ENCODE measurements at regions not wholly inside any gene's neighbourhood (a gene's known extent, or its start where the extent isn't known, plus 50 kb on each side); places are given as distances from the start of the nearest gene placed in this dataset.

DNA sequence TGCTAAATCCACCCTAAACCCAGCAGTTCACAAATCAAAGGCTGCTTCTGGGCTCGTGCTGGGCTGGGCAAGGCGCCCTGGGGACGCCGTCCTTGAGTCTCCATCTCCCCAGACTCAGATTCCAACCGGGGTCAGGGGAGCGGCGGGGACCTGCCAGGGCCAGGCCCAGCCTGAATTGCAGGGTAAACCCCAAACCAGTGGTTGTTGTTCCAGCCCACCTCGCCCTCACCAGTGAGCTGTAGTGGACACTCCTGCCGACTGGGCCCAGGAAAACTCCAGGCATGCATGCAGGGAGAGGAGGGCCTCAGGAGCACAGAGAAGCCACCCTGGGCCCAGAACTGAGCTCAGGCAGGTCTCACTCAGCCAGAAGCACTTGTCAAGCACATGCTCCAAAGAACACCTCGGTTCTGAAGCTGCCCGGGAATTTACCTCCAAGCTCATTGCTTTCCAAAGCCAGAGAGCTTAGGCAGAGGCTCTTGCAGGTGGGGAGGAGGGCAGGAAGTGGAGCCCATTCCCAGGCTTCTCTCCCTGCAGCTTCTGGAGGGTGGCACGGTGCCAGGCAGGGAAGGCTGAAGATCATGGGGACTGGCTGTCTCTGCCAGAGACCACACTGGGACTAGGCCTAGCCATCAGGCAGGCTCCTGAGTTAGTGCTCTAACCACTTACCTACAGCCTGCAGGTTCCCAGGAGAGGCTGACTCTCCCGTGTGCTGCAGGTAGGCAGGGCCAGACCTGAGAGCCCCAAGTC lies 437.0 kb downstream of the MATN1 start:
- no peaks in the 10 kb centered on the region for H3K4me1 ChIP-seq (ENCODE audit: insufficient read depth)
- no peaks in the 10 kb centered on the region for H3K36me3 ChIP-seq
- no peaks in the 10 kb centered on the region for H3K9me3 ChIP-seq
- no peak overlapping the region for H3K27ac ChIP-seq
- intact Hi-C loops (cut with DNase I) = no loop called here
- TF ChIP-seq, protein P1, sequence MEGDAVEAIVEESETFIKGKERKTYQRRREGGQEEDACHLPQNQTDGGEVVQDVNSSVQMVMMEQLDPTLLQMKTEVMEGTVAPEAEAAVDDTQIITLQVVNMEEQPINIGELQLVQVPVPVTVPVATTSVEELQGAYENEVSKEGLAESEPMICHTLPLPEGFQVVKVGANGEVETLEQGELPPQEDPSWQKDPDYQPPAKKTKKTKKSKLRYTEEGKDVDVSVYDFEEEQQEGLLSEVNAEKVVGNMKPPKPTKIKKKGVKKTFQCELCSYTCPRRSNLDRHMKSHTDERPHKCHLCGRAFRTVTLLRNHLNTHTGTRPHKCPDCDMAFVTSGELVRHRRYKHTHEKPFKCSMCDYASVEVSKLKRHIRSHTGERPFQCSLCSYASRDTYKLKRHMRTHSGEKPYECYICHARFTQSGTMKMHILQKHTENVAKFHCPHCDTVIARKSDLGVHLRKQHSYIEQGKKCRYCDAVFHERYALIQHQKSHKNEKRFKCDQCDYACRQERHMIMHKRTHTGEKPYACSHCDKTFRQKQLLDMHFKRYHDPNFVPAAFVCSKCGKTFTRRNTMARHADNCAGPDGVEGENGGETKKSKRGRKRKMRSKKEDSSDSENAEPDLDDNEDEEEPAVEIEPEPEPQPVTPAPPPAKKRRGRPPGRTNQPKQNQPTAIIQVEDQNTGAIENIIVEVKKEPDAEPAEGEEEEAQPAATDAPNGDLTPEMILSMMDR (IDR thresholded peaks at IDR 0.05) = no peak
- no peak for TF ChIP-seq EP300 (IDR thresholded peaks at IDR 0.05)
- TF ChIP-seq POLR2A (IDR thresholded peaks at IDR 0.05) = no peak
- DNase-seq = peak in 1 of 5 donors; percentile 40
- no peak overlapping the region for H3K4me3 ChIP-seq
- 53 to 59% (median 54%) methylated on average over 13 of the region's 13 CpGs for WGBS, 3 donors
- H3K27me3 ChIP-seq = no peaks in the 10 kb centered on the region

DNA sequence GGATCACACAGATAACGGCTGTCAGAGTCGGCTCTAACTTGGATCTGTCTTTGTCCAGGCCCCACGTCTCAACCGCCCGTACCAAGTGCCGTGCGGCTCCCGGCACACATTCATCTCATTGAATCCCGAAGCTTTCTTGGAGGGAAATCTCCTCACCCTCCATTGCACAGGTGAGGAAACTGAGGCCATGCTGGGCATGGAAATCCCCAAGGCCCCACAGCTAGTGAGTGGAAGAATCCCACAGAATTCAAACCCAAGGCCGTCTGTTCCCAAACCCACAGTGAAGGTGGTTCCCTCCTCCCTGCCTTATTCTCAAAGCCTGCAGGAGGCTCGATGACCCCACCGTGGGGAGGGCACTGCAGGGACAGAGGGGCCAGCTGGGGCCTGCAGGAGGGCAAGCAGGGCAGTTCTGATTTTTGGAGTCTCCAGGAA lies 437.9 kb downstream of the MATN1 start:
- DNase-seq = no peak
- WGBS, 3 donors = 84 to 86% (median 85%) methylated on average over 12 of the region's 12 CpGs

DNA sequence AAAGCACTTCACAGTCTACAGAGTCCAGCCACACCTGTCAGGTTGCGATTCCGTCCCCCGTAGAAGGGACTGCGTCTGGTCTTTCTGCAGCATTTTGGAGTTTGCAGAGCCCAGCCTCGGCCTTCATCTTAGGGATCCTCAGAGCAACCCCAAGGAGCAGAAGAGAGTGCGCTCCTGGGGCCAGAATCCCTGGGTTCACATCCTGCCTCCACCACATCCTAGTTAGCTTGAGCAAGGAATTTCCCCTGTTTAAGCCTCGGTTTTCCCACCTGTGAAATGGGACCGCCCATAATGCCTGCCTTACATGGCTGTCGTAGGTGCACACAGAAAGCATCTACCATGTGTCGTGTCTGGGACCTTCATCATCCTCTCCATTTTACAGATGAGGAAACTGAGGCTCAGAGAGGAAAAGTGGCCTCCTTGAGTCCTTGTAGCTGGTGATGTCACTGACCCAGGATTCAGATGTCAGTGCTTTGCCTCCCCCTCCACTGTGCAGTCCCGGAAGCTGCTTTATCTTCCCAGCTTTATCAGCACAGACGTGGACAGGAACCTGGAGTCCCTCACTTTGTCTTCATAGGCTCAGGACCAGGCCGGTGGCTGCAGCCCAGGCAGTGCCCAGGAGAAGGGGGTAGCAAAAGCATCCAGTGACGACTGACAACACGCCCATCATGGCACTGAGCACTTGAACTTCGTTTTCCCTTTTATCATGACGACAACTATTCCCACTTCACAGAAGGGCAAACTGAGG lies 438.5 kb downstream of the MATN1 start:
- Histone ChIP-seq H3K9me3 (no peaks in the 10 kb centered on the region), H3K36me3 (no peaks in the 10 kb centered on the region), H3K27ac (no peak overlapping the region), H3K4me1 (ENCODE audit: insufficient read depth) (no peaks in the 10 kb centered on the region), H3K27me3 (no peaks in the 10 kb centered on the region), H3K4me3 (no peak overlapping the region)
- intact Hi-C loops (cut with DNase I) = no loop called here
- no peak for DNase-seq
- 86 to 90% (median 89%) methylated on average over 17 of the region's 17 CpGs for WGBS, 3 donors
- TF ChIP-seq EP300 (IDR thresholded peaks at IDR 0.05) (no peak), POLR2A (IDR thresholded peaks at IDR 0.05) (no peak)
- TF ChIP-seq, protein P1 (IDR thresholded peaks at IDR 0.05) = no peak

More for the DNA sequence above, 437.9 kb downstream of the MATN1 start:
- Histone ChIP-seq H3K27ac (no peak overlapping the region), H3K4me1 (ENCODE audit: insufficient read depth) (no peaks in the 10 kb centered on the region), H3K27me3 (no peaks in the 10 kb centered on the region), H3K36me3 (no peaks in the 10 kb centered on the region), H3K9me3 (no peaks in the 10 kb centered on the region), H3K4me3 (no peak overlapping the region)
- intact Hi-C loops (cut with DNase I) = no loop called here
- TF ChIP-seq POLR2A (IDR thresholded peaks at IDR 0.05) (no peak), EP300 (IDR thresholded peaks at IDR 0.05) (no peak)
- TF ChIP-seq, protein P1 (IDR thresholded peaks at IDR 0.05) = no peak

DNA sequence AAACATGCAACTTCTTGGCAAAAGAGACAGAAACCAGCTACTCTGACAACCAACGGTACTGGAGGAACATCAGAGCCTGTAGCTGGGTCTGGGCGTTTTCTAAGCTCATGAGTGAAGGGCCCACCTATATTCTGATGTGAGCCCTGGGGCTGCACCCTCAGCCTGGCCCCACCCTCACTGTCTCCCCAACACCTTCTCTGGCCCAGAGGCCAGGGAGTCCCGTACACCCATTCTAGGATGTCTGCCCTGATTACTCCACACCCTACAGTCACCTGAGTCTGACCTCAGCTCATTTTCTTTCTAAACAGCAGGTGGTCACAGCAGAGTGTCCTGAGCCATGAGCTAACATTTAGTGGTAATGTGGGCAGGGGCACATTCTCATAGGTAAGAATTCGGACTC lies 439.2 kb downstream of the MATN1 start:
- Histone ChIP-seq H3K4me1 (ENCODE audit: insufficient read depth) (no peaks in the 10 kb centered on the region), H3K27ac (no peak overlapping the region), H3K27me3 (no peaks in the 10 kb centered on the region), H3K36me3 (no peaks in the 10 kb centered on the region), H3K9me3 (no peaks in the 10 kb centered on the region), H3K4me3 (no peak overlapping the region)
- intact Hi-C loops (cut with DNase I) = no loop called here
- WGBS, 3 donors = 80 to 84% (median 82%) methylated on average over 4 of the region's 4 CpGs
- DNase-seq = no peak
- TF ChIP-seq POLR2A (IDR thresholded peaks at IDR 0.05) (no peak), EP300 (IDR thresholded peaks at IDR 0.05) (no peak)
- TF ChIP-seq, protein P1 (IDR thresholded peaks at IDR 0.05) = no peak

All from ovary (tissue), 7 donors.